ENCODE measurements at regions not wholly inside any gene's neighbourhood (a gene's known extent, or its start where the extent isn't known, plus 50 kb on each side); places are given as distances from the start of the nearest gene placed in this dataset. TPM values are rescaled to one million over a fixed set of nuclear protein-coding genes. Genes with fewer than 3 reads are reported as not detected.

DNA sequence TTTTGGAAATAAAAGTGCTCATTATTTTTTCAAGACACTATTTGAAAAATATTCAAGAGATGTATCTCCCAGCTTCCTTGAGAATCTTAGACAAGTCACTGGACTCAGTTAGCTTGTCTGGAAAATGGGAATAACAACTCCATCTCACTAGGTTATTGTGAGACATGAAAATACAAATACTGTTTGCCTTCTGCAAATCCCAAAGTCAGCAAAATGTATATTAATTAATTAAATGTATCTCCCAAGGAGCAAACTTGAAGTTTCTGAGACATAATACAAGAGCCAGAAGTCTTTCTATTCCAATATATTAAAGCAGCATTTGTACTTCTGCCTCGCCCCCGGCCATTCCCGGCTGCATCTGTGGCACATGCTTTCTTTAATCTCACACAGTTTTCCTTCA lies 54.6 kb upstream of the ID4 start:
- Histone ChIP-seq H4K5ac (ENCODE audit: low read depth, low read length) (no peak overlapping the region), H3K36me3 (ENCODE audit: control insufficient read depth, insufficient read depth, low read length) (no peaks in the 10 kb centered on the region), H3K9me1 (ENCODE audit: insufficient read depth, low read length) (no peaks in the 10 kb centered on the region), H3K4me2 (ENCODE audit: low read depth, low read length) (no peak overlapping the region), H3K23ac (ENCODE audit: low read depth, low read length) (no peak overlapping the region), H3K79me1 (ENCODE audit: low read depth in 1 of 2, low read length in 2 of 2) (no peaks in the 10 kb centered on the region), H3K9ac (ENCODE audit: low read depth, low read length) (no peak overlapping the region), H2AFZ (replicated peaks; ENCODE audit: low read length, poor library complexity) (no peak overlapping the region), H2AK9ac (replicated peaks; ENCODE audit: low read depth, low read length, poor library complexity) (no peak overlapping the region), H2AK5ac (ENCODE audit: low read depth, low read length) (no peak overlapping the region), H3K56ac (ENCODE audit: extremely low read depth, insufficient read depth, low read length) (no peak overlapping the region), H3K14ac (replicated peaks; ENCODE audit: low read depth, low read length) (no peak overlapping the region), H3K4me3 (ENCODE audit: insufficient read depth, low read depth, low read length) (no peak overlapping the region), H3K4me1 (ENCODE audit: control insufficient read depth, insufficient read depth, low read length) (peaks cover 2% of the 10 kb centered on the region; the same call in 1 of the 2 replicates), H3K4ac (ENCODE audit: low read depth, low read length) (no peak overlapping the region), H2BK5ac (ENCODE audit: low read depth, low read length, poor library complexity, severe bottlenecking) (no peak overlapping the region), H4K8ac (ENCODE audit: low read depth in 2 of 2, low read length in 2 of 2) (no peak overlapping the region), H3K18ac (ENCODE audit: low read depth, low read length) (no peak overlapping the region), H2BK15ac (ENCODE audit: low read depth, low read length) (no peak overlapping the region), H3K27ac (ENCODE audit: insufficient read depth, low read length) (no peak overlapping the region), H3K9me3 (ENCODE audit: control insufficient read depth, insufficient read depth, low read length) (no peaks in the 10 kb centered on the region), H4K20me1 (ENCODE audit: insufficient read depth, low read length) (no peaks in the 10 kb centered on the region), H3K27me3 (ENCODE audit: control insufficient read depth, insufficient read depth, low read length) (no peaks in the 10 kb centered on the region), H4K91ac (ENCODE audit: insufficient read depth, low read depth, low read length) (no peak overlapping the region), H2BK120ac (ENCODE audit: low read depth, low read length) (no peak overlapping the region), H2BK20ac (ENCODE audit: low read depth, low read length) (no peak overlapping the region)
- DNase-seq: no peak
- in situ Hi-C loops (cut with MboI; ENCODE audit: low sequenced_read_pairs): no loop called here
- ChIA-PET CTCF (no interaction called here), POLR2A (ENCODE audit: unreplicated experiment) (no interaction called here)
- no peak for ATAC-seq (ENCODE audit: low read depth)
- peak; percentile 62 for TF ChIP-seq MAFK (IDR thresholded peaks at IDR 0.05; ENCODE audit: low read depth, low read length)
- TF ChIP-seq, protein P1, sequence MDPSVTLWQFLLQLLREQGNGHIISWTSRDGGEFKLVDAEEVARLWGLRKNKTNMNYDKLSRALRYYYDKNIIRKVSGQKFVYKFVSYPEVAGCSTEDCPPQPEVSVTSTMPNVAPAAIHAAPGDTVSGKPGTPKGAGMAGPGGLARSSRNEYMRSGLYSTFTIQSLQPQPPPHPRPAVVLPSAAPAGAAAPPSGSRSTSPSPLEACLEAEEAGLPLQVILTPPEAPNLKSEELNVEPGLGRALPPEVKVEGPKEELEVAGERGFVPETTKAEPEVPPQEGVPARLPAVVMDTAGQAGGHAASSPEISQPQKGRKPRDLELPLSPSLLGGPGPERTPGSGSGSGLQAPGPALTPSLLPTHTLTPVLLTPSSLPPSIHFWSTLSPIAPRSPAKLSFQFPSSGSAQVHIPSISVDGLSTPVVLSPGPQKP (IDR thresholded peaks at IDR 0.05; ENCODE audit: borderline replicate concordance, low read depth, low read length): no peak
- WGBS, 2 experiments (ENCODE audit: extremely low coverage in 2 of 2, insufficient read length in 1 of 2): 96% methylated on average over 3 of the region's 3 CpGs; no CpG with 5 or more reads in 1 of the 2 experiments
- intact Hi-C loops (cut with micrococcal nuclease): no loop called here
- no TSS peak for BruUV-seq (replicated peaks)
- dilution Hi-C loops (cut with HindIII; ENCODE audit: low sequenced_read_pairs, unreplicated experiment): no loop called here

Small RNAs in the stretch of these regions (microRNA-seq; reads per million reads assigned to microRNA genes)
- gene MIR548A1 (ENCODE audit: insufficient read depth in 1 of 2, insufficient read length in 1 of 2, unreplicated experiment in 1 of 2) (0 reads per million in 2 experiments), gene RNA5SP205 (ENCODE audit: insufficient read depth, insufficient read length) (not detected), gene RNU6-801P (ENCODE audit: insufficient read depth, insufficient read length) (not detected)

Small RNAs in the stretch of these regions (small RNA-seq; reads per million reads assigned to genes)
- gene MIR548A1 (0 reads per million in 5 experiments), gene RNA5SP205 (0 reads per million in 5 experiments), gene RNU6-801P (0 to 0.60 (median 0) reads per million in 5 experiments)

Measured in IMR-90 (cell line).